H1 (cell line): ENCODE measurements at regions not wholly inside any gene's neighbourhood (a gene's known extent, or its start where the extent isn't known, plus 50 kb on each side); places are given as distances from the start of the nearest gene placed in this dataset.

ENCODE experiments used
- CTCF ChIA-PET: fragments of 300-600 bp; sonication (Branson Sonifier 250); formaldehyde crosslinking; loops from one replicate; lab custom pipeline; 2021; ENCODE audit not compliant: partially characterized antibody; lab: Charles Lee
- POLR2A ChIA-PET: fragments of 300-600 bp; sonication (Branson Sonifier 250); formaldehyde crosslinking; loops from one replicate; lab custom pipeline; 2021; ENCODE audit warnings: inconsistent platforms; ENCODE audit not compliant: partially characterized antibody; lab: Charles Lee
- DNase-seq, 2 experiments: peaks; one replicate each; pipeline versions ENCODE4 v3.0.0 to v3.0.0-alpha.2; 2010 to 2022; ENCODE audit warnings: low spot score in 2 of 2, low read depth in 1 of 2, mixed read lengths in 1 of 2
- FAIRE-seq: peaks from 2 replicates; lab custom pipeline; 2011; peaks lifted over from hg19 to GRCh38; lab: Jason Lieb, UNC
- H2AFZ ChIP-seq: 2 replicates; pipeline ENCODE4 v1.8.1; 2012; ENCODE audit warnings: low read length, inconsistent platforms
- H2AK5ac ChIP-seq: 2 replicates; pipeline ENCODE4 v1.6.1; 2013; ENCODE audit warnings: low read depth, low read length
- H2BK120ac ChIP-seq: replicated peaks from 2 replicates; pipeline ENCODE3; 2013; ENCODE audit warnings: low read depth, low read length, inconsistent platforms
- H2BK12ac ChIP-seq: 2 replicates; pipeline ENCODE4 v1.6.1; 2013; ENCODE audit warnings: low read depth, low read length
- H2BK15ac ChIP-seq: 2 replicates; pipeline ENCODE4 v1.6.1; 2013; ENCODE audit warnings: low read length
- H2BK20ac ChIP-seq: 2 replicates; pipeline ENCODE4 v1.6.1; 2013; ENCODE audit warnings: low read length
- H2BK5ac ChIP-seq: 2 replicates; pipeline ENCODE4 v1.6.1; 2013; ENCODE audit warnings: low read depth, low read length
- H3K14ac ChIP-seq: 2 replicates; pipeline ENCODE4 v1.6.1; 2013; ENCODE audit warnings: inconsistent platforms; ENCODE audit not compliant: insufficient read length
- H3K18ac ChIP-seq: 2 replicates; pipeline ENCODE4 v1.6.1; 2013; ENCODE audit warnings: low read length; ENCODE audit errors: extremely low read depth
- H3K23ac ChIP-seq: 2 replicates; pipeline ENCODE4 v1.6.1; 2013; ENCODE audit warnings: inconsistent platforms; ENCODE audit not compliant: insufficient read length
- H3K23me2 ChIP-seq: 2 replicates; pipeline ENCODE4 v1.6.1; 2013; ENCODE audit warnings: low read depth, low read length
- H3K27ac ChIP-seq: 2 replicates; pipeline ENCODE4 v1.6.1; 2011; ENCODE audit warnings: low read depth, low read length, inconsistent platforms
- H3K27me3 ChIP-seq, 4 experiments: replicated peaks in 1 of 4; 1 replicate in 1 of 4; 2 replicates in 3 of 4; pipeline versions ENCODE4 v1.6.1 to v1.8.1; 2011 to 2013; ENCODE audit warnings: low read length in 3 of 4, mild to moderate bottlenecking in 3 of 4, inconsistent platforms in 2 of 4, mixed read lengths in 2 of 4, moderate library complexity in 1 of 4; ENCODE audit not compliant: control insufficient read depth in 3 of 4, insufficient read depth in 3 of 4; ENCODE audit errors: extremely low read depth in 1 of 4
- H3K36me3 ChIP-seq, 4 experiments: 2 replicates each; pipeline versions ENCODE4 v1.6.1 to v1.8.1; 2011 to 2013; ENCODE audit warnings: mild to moderate bottlenecking in 4 of 4, low read length in 3 of 4, moderate library complexity in 2 of 4, control low read depth in 1 of 4, inconsistent platforms in 1 of 4; ENCODE audit not compliant: insufficient read depth in 4 of 4, control insufficient read depth in 2 of 4
- H3K4ac ChIP-seq: replicated peaks from 2 replicates; pipeline ENCODE3; 2013; ENCODE audit warnings: low read length, low read depth, mixed read lengths, inconsistent platforms; ENCODE audit not compliant: insufficient read length
- H3K4me1 ChIP-seq, 4 experiments: replicated peaks in 1 of 4; 1 replicate in 1 of 4; 2 replicates in 3 of 4; pipeline versions ENCODE4 v1.6.1 to v1.8.1; 2011 to 2013; ENCODE audit warnings: low read length in 3 of 4, inconsistent platforms in 2 of 4, mixed read lengths in 1 of 4; ENCODE audit not compliant: insufficient read depth in 4 of 4, control insufficient read depth in 3 of 4
- H3K4me2 ChIP-seq, 2 experiments: 2 replicates each; pipeline versions ENCODE4 v1.6.1 to v1.8.1; 2011 to 2013; ENCODE audit warnings: low read depth in 2 of 2, low read length in 2 of 2, control low read depth in 1 of 2, inconsistent platforms in 1 of 2, mild to moderate bottlenecking in 1 of 2; ENCODE audit not compliant: insufficient read depth in 1 of 2
- H3K4me3 ChIP-seq, 4 experiments: fragments of 200-600, 300-600 bp in 1 of 4; sonication (generic), shearing (Covaris generic), sonication (Bioruptor Twin) in 1 of 4; 2 replicates each; pipeline versions ENCODE4 v1.5.1 to v1.8.1; 2011 to 2016; ENCODE audit warnings: low read length in 4 of 4, low read depth in 3 of 4, control low read depth in 2 of 4, inconsistent platforms in 2 of 4, mild to moderate bottlenecking in 2 of 4, mixed read lengths in 1 of 4, moderate library complexity in 1 of 4; ENCODE audit not compliant: insufficient read depth in 2 of 4; ENCODE audit errors: extremely low read depth in 1 of 4
- H3K56ac ChIP-seq: replicated peaks from 2 replicates; pipeline ENCODE3; 2013; ENCODE audit warnings: low read depth, mild to moderate bottlenecking, mixed read lengths, low read length, inconsistent platforms; ENCODE audit not compliant: insufficient read length
- H3K79me1 ChIP-seq: 2 replicates; pipeline ENCODE4 v1.6.1; 2013; ENCODE audit warnings: low read depth, low read length, control low read depth
- H3K79me2 ChIP-seq, 2 experiments: 2 replicates each; pipeline versions ENCODE4 v1.6.1 to v1.8.1; 2012 to 2013; ENCODE audit warnings: low read length in 2 of 2, mild to moderate bottlenecking in 2 of 2, inconsistent platforms in 1 of 2; ENCODE audit not compliant: insufficient read depth in 2 of 2, control insufficient read depth in 1 of 2
- H3K9ac ChIP-seq, 4 experiments: replicated peaks in 1 of 4; 1 replicate in 1 of 4; 2 replicates in 3 of 4; pipeline versions ENCODE4 v1.6.1 to v1.8.1; 2011 to 2013; ENCODE audit warnings: low read depth in 3 of 4, low read length in 3 of 4, control low read depth in 2 of 4, mild to moderate bottlenecking in 2 of 4, moderate library complexity in 2 of 4, inconsistent platforms in 1 of 4; ENCODE audit errors: extremely low read depth in 1 of 4
- H3K9me3 ChIP-seq, 2 experiments: 2 replicates each; pipeline versions ENCODE4 v1.6.1 to v1.8.1; 2012 to 2013; ENCODE audit warnings: mild to moderate bottlenecking in 2 of 2, moderate library complexity in 2 of 2, control low read depth in 1 of 2, inconsistent platforms in 1 of 2, low read depth in 1 of 2, low read length in 1 of 2, mixed read lengths in 1 of 2; ENCODE audit not compliant: insufficient read depth in 2 of 2
- H4K20me1 ChIP-seq, 2 experiments: replicated peaks in 1 of 2; 2 replicates each; pipeline versions ENCODE3 to v1.8.1; 2011 to 2013; ENCODE audit warnings: inconsistent platforms in 2 of 2, low read length in 2 of 2, mild to moderate bottlenecking in 1 of 2; ENCODE audit not compliant: insufficient read depth in 2 of 2, control insufficient read depth in 1 of 2
- H4K5ac ChIP-seq: 2 replicates; pipeline ENCODE4 v1.6.1; 2013; ENCODE audit warnings: low read length, low read depth, mixed read lengths, inconsistent platforms; ENCODE audit not compliant: insufficient read length
- H4K8ac ChIP-seq: 2 replicates; pipeline ENCODE4 v1.8.0; 2013; ENCODE audit warnings: mild to moderate bottlenecking, moderate library complexity, low read length, inconsistent platforms; ENCODE audit not compliant: insufficient read depth; ENCODE audit errors: extremely low read depth
- H4K91ac ChIP-seq: replicated peaks from 2 replicates; pipeline ENCODE3; 2013; ENCODE audit warnings: low read length, mixed read lengths, inconsistent platforms; ENCODE audit not compliant: insufficient read length
- ATF3 ChIP-seq: IDR thresholded peaks from 2 replicates; pipeline ENCODE4 v1.6.1; 2011; ENCODE audit warnings: low read depth, mild to moderate bottlenecking, low read length; ENCODE audit not compliant: insufficient read depth
- CBX8 ChIP-seq: fragments of 300-800, 300-1000 bp; sonication (generic); IDR thresholded peaks from 2 replicates; pipeline ENCODE4 v1.7.1; 2016; ENCODE audit warnings: low read depth, low read length, borderline replicate concordance
- CHD1 ChIP-seq: IDR thresholded peaks from 2 replicates; pipeline ENCODE4 v1.6.1; 2012; ENCODE audit warnings: low read depth, low read length, improper control_type of control experiment
- EGR1 ChIP-seq: IDR thresholded peaks from 2 replicates; pipeline ENCODE4 v1.6.1; 2011; ENCODE audit warnings: low read depth, low read length, borderline replicate concordance
- EP300 ChIP-seq, 2 experiments: IDR thresholded peaks; 1 replicate in 1 of 2; 2 replicates in 1 of 2; pipeline ENCODE4 v1.6.1; 2011 to 2012; ENCODE audit warnings: low read depth in 2 of 2, low read length in 2 of 2, mild to moderate bottlenecking in 2 of 2, borderline replicate concordance in 1 of 2, inconsistent platforms in 1 of 2, moderate library complexity in 1 of 2
- EZH2 ChIP-seq: fragments of 200-600 bp; sonication (generic); IDR thresholded peaks from 2 replicates; pipeline ENCODE4 v1.7.1; 2012; ENCODE audit warnings: low read depth, mild to moderate bottlenecking, moderate library complexity, low read length, inconsistent platforms; ENCODE audit not compliant: severe bottlenecking
- GABPA ChIP-seq: IDR thresholded peaks from 2 replicates; pipeline ENCODE4 v1.6.1; 2011; ENCODE audit warnings: mild to moderate bottlenecking, low read length, moderate library complexity, borderline replicate concordance; ENCODE audit not compliant: insufficient read depth
- GTF2F1 ChIP-seq: IDR thresholded peaks from 2 replicates; pipeline ENCODE4 v1.6.1; 2012; ENCODE audit warnings: low read depth, low read length, improper control_type of control experiment, borderline replicate concordance
- JUN ChIP-seq: IDR thresholded peaks from 2 replicates; pipeline ENCODE4 v1.6.1; 2011; ENCODE audit warnings: low read depth, mild to moderate bottlenecking, improper control_type of control experiment, low read length
- RAD21 ChIP-seq, 2 experiments: IDR thresholded peaks in 1 of 2; conservative IDR thresholded peaks in 1 of 2; 2 replicates each; pipeline ENCODE4 v1.6.1; 2011; ENCODE audit warnings: low read depth in 2 of 2, low read length in 2 of 2, improper control_type of control experiment in 1 of 2, inconsistent platforms in 1 of 2, mild to moderate bottlenecking in 1 of 2, moderate library complexity in 1 of 2
- SIN3A ChIP-seq, 2 experiments: IDR thresholded peaks in 1 of 2; conservative IDR thresholded peaks in 1 of 2; 2 replicates each; pipeline ENCODE4 v1.6.1; 2011 to 2012; ENCODE audit warnings: low read length in 2 of 2, improper control_type of control experiment in 1 of 2, low read depth in 1 of 2, mild to moderate bottlenecking in 1 of 2
- SRF ChIP-seq: IDR thresholded peaks from 2 replicates; pipeline ENCODE4 v1.6.1; 2011; ENCODE audit warnings: mild to moderate bottlenecking, low read depth, low read length, moderate library complexity
- YY1 ChIP-seq: IDR thresholded peaks from 2 replicates; pipeline ENCODE4 v1.6.1; 2011; ENCODE audit warnings: low read depth, mild to moderate bottlenecking, low read length
- WGBS, 2 experiments: shearing (Covaris generic) in 1 of 2; methylation state at CpG; one replicate each; pipeline versions ENCODE4 v1.1.6 to v1.1.7; 2013 to 2015; ENCODE audit warnings: low lambda C conversion rate in 2 of 2, mixed read lengths in 2 of 2, inconsistent platforms in 1 of 2, low coverage in 1 of 2, missing lambda C conversion rate in 1 of 2; ENCODE audit not compliant: insufficient replicate concordance in 2 of 2, insufficient coverage in 1 of 2, insufficient read length in 1 of 2; ENCODE audit errors: extremely low coverage in 1 of 2, missing lambda C conversion rate in 1 of 2; 5-methylcytosine and 5-hydroxymethylcytosine counted together

GRCh38 chr5:67802766-67803165 is 412.8 kb upstream of the PIK3R1 start:
- Histone ChIP-seq H4K5ac (no peak overlapping the region), H3K27me3 (no peaks in the 10 kb centered on the region), H2BK20ac (no peak overlapping the region), H3K79me1 (no peaks in the 10 kb centered on the region), H3K4me3 (no peak overlapping the region), H2BK12ac (no peak overlapping the region), H4K8ac (no peak overlapping the region), H3K36me3 (peaks cover 0 to 9% (median 3%) of the 10 kb centered on the region in 4 experiments; a peak in 2 of 8 replicates), H3K23me2 (no peaks in the 10 kb centered on the region; the same call in 1 of the 2 replicates), H3K14ac (no peak overlapping the region), H2BK120ac (no peak overlapping the region), H3K56ac (no peak overlapping the region), H3K79me2 (no peaks in the 10 kb centered on the region), H3K23ac (no peak overlapping the region), H2AK5ac (no peak overlapping the region), H3K9ac (no peak overlapping the region), H3K4ac (no peak overlapping the region), H3K18ac (no peak overlapping the region), H3K4me2 (no peak overlapping the region), H3K4me1 (peaks cover 0 to 16% (median 13%) of the 10 kb centered on the region in 4 experiments; a peak in 4 of 7 replicates), H4K91ac (no peak overlapping the region), H2AFZ (no peak overlapping the region), H2BK5ac (no peak overlapping the region), H4K20me1 (no peaks in the 10 kb centered on the region), H2BK15ac (no peak overlapping the region), H3K27ac (no peak overlapping the region), H3K9me3 (0 out of 4 replicates have a peak, but pooled peaks cover 0 to 4% of the 10 kb centered on the region in 2 experiments)
- WGBS, 2 experiments: 89% methylated on average over 2 of the region's 2 CpGs; no CpG with 5 or more reads in 1 of the 2 experiments
- POLR2A ChIA-PET: no interaction called here
- CTCF ChIA-PET: interaction anchor here (0.6 kb wide), 1 partner anchor 9 kb away, joined by 3 read pairs; no protein-coding TSS in a partner anchor
- FAIRE-seq: no peak
- no peak for DNase-seq
- TF ChIP-seq JUN (no peak), ATF3 (no peak), CBX8 (no peak), SRF (no peak), GABPA (no peak), RAD21 (IDR thresholded peaks at IDR 0.05 in 1 of 2, conservative IDR thresholded peaks at IDR 0.05 in 1 of 2; ENCODE audit: low read depth in 2 of 2, low read length in 2 of 2) (no peak), YY1 (no peak), CHD1 (no peak), EGR1 (no peak), EP300 (IDR thresholded peaks at IDR 0.05; ENCODE audit: borderline replicate concordance in 1 of 2, low read depth in 2 of 2, low read length in 2 of 2) (no peak), GTF2F1 (no peak), EZH2 (no peak), SIN3A (conservative IDR thresholded peaks at IDR 0.05 in 1 of 2, IDR thresholded peaks at IDR 0.05 in 1 of 2; ENCODE audit: low read depth in 1 of 2, low read length in 2 of 2) (no peak)
